ENCODE measurements at regions not wholly inside any gene's neighbourhood (a gene's known extent, or its start where the extent isn't known, plus 50 kb on each side); places are given as distances from the start of the nearest gene placed in this dataset.

- TF ChIP-seq, protein P1, sequence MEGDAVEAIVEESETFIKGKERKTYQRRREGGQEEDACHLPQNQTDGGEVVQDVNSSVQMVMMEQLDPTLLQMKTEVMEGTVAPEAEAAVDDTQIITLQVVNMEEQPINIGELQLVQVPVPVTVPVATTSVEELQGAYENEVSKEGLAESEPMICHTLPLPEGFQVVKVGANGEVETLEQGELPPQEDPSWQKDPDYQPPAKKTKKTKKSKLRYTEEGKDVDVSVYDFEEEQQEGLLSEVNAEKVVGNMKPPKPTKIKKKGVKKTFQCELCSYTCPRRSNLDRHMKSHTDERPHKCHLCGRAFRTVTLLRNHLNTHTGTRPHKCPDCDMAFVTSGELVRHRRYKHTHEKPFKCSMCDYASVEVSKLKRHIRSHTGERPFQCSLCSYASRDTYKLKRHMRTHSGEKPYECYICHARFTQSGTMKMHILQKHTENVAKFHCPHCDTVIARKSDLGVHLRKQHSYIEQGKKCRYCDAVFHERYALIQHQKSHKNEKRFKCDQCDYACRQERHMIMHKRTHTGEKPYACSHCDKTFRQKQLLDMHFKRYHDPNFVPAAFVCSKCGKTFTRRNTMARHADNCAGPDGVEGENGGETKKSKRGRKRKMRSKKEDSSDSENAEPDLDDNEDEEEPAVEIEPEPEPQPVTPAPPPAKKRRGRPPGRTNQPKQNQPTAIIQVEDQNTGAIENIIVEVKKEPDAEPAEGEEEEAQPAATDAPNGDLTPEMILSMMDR (IDR thresholded peaks at IDR 0.05; ENCODE audit: poor library complexity): no peak
- TF ChIP-seq EZH2 (IDR thresholded peaks at IDR 0.05; ENCODE audit: borderline replicate concordance): no peak
Observed at GRCh38 chr2:220336771-220337170, 709.3 kb downstream of the SLC4A3 start.

Data from hepatocyte (in vitro differentiated cells).